Muscle of back (tissue), 3 donors: ENCODE measurements at regions not wholly inside any gene's neighbourhood (a gene's known extent, or its start where the extent isn't known, plus 50 kb on each side); places are given as distances from the start of the nearest gene placed in this dataset.

Source experiments
- DNase-seq, 3 donors: peaks; one replicate each; pipeline versions ENCODE4 v3.0.0 to v3.0.0-alpha.2; 2013

DNA sequence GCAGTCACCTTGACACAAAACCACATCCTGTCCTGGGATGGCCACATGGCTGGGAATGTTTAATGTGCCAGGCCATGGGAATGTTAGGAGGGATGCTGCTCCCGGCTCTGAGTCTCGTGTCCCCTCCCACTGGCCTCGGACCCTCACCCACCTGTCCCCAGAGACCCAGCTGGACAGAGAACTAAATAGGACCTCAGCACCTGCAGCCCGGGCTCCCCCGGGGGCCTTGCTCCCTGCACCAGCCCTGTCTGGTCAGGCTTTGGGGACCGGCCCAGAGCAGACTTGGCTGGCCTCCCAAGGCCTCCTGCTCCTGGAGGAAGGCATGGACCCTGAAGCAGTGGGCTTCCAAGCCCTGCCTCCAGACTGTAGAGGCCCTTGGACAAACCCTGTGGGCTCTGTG lies 100.0 kb upstream of the IQSEC1 start:
- no peak for DNase-seq

DNA sequence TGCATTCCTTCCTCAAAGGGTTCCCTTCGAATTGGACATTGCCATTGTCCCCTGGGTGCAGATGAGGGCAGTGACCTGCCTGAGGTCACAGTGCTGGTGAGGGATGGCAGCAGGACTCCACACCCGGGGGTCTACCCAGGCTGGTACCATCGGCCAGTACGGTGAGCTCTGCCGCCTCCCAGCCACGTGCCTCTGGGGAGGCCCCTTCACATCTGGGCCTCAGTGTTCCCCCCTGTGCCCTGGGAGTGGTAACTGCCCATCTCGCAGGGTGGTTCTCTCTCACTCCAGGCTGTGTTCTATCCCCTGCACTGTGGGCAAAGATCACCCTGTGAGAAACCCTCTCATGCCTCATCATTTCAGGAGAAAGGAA lies 99.4 kb upstream of the IQSEC1 start:
- DNase-seq, result no peak

DNA sequence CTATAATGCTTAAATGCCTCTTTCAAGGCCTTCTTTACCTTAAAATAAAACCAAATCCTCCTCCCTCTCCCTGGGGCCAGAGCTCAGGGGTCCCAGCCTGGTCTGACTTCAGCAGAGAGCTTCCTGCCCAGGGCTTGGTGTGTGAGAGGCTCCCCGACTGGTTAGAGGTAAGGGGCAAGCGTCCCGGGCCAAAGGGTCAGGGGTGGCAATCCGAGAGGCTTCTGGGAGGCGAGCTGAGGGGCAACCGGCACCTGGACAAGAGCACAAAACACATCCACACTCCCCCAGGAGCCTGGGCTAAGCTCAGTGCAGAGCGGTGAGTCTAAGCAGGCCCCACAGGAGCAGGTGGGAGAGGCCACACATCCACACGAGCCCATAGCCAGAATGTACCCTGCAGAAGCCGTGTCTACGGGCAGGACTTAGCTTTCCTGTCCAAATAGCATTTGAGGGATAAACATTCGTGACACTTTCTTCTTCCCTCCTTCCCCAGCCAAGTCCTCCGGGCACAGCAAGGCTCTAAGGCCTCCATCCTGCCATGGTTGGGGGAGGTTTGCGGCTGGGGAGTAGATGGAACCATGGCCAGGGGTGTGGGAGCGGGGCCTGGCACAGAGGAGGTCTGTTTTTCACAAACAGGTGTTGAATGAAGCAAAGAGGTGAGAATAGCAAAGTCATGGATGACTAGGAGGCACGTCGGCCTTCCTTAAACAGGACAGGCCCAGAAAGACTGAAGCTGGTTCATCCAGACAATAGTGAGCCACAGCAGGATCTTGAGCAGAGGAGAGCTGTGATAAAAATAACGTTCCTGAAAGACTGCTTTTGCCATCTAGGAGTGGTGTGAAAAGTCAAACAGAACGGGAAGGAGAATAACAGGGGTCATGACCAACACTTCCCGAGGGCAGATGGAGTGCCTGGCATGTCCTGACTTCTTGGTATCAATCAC lies 98.7 kb upstream of the IQSEC1 start:
- DNase-seq, result no peak

DNA sequence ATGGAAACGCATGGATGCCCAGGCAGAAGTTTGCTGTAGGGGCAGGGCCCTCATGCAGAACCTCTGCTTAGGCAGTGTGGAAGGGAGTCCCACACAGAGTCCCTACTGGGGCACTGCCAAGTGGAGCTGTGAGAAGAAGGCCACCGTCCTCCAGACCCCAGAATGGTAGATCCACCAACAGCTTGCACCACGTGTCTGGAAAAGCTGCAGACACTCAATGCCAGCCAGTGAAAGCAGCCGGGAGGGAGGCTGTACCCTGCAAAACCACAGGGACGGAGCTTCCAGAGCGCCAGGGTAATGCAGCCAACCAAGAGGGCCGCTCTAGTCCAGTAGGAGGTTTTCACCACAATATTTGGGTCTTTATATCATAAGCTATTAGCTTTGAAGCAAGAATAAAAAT lies 97.1 kb upstream of the IQSEC1 start:
- DNase-seq, result no peak

DNA sequence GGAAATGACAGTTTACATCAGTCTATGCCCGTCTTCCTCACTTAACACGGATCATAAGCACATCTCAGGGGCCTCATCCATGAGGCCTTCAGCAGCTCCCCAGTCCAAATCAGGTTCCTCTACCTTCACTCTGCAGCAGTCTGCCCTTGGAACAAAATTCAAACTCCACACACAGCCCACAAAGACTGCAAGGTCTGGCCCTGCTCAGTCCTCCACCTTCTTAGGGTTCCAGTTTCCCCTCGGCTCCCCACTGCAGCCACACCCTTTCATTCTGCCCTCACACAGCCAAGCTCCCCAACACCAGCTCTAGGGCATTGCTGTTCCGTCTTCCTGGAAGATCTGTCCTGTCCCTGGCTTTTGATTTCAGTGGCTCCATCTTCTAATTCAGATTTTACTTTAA lies 95.2 kb upstream of the IQSEC1 start:
- DNase-seq, result no peak

DNA sequence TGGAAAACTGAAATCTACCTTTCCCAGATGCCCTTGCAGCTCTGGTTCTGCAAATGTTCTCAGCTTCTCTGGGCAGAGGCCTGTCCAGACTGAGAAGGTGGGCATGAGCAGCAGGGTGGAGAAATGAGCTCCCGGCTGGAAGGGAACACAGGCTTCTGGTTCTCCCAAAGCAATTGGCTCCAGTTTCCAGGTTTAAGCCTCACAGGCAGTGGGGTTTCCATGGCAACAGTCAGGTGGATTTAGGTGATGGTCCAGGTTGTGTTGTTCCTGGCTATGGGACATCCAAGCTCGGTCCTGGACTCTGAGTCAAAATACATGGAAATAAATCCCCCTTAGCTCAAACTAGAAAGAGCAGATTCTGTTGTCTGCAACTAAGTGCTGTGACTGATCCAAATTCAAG lies 94.6 kb upstream of the IQSEC1 start:
- DNase-seq, result no peak

DNA sequence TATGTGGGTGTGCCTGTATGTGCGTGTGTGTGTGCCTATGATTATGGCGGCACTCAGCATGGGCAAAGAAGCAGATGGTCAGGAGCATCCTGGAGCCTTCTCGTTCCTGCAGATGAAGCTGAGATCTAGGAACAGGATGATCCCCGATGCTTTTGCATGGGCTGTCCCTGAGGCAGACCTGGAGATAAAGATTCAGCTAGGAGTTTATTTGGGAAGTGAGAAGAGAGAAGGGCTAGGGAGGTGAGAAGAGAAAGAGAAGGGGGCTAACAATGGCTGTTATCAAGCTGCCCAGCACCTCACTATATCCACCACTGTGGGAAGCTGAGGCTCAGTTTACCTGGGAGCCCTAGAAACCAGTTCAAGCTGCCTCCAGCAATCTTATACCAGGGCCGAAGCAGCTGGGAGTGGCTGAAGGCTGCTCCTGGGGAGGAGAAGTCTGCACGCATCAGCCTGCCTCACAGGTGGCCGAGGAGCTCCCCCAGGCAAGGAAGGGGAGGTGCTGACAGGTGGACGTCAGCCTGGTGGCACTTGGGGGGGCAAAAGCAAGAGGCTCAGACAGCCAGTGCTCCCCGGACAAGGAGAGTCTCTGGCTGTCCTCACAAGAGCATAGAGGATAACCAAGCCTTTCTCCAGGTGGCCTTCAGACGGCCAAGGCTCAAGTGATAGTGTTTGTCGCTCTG lies 94.0 kb upstream of the IQSEC1 start:
- no peak for DNase-seq

DNA sequence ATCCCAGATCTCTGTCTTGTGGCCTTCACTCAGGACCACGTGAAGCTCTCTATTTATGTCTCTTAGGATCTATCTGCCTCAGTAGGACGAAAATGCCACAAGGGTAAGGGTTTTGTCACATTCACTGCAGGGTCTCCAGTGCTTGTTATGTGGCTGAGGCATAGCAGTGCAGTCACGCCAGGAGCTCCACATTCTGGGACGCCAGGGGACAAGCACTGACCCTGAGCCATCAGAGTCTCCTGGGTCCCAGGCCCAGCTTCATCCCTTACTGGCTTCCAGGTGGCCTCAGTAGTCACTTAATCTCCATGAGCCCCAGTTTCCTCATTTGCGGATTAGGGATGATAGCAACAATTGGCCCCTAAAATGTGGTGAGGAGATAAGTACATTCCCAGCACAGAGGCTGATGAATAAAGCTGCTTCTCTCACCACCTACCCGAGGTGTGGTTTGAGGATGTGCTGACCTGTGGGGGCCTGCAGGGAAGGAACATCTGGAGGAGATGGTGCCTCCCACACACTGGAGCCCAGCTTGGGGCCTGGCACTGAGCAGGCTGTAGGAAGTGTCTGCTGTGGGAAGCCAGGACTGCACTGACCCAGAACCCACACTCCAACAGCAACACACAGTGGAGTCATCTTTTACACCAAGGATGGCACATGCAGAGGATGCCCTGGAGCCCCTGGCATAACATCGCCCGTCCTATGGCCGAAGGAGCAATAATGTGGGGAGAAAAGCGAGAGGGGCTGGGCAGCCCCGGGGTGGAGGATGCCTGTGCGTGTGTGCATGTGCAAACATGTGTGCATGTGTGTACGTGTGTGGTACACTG lies 93.2 kb upstream of the IQSEC1 start:
- DNase-seq, result no peak

DNA sequence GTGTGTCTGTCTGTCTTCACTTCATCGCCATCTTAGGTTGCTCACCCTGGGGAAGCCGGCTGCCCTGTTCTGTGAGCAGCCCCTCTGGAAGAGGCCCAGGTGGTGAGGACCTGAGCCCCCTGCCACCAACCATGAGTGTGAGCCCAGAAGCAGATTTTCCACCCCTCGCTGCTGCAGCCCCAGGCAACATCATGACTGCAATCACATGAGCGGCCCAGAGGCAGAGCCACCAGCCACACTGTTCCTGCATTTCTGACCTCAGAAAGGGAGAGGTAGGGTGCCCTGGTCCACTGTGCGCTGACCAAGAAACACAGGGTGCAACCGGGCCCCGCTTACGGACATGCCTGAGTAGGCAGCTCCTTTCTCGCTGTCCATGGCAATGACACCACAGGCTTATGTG lies 92.3 kb upstream of the IQSEC1 start:
- no peak for DNase-seq

DNA sequence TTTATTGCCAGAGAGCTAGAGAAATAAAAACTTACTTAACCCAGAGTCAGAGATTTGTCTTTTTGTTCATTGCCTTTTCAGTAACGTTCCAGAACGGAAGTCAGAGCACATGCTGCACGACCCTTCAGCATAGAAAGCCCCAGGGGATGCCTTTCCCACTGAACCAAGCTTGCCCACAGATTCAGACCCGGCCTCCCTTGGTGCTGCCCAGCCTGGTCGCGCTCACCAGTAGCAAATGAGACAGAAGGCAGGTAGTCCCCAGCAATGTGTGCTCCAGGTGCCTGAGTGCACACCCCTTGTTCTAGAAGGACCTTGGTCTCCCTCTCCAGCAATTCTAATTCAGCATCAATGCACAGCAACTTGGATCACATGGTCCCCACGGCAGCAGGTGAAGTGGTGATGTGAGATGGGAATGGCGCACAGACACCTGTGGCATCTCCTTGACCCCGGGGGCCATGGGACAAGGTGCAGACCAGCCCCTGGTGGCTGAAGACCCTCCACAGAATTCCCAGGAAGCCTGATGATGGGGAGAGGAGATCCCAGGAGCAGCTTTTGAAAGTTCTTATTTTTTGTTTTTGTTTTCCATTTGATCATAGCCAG lies 91.8 kb upstream of the IQSEC1 start:
- DNase-seq, result no peak

DNA sequence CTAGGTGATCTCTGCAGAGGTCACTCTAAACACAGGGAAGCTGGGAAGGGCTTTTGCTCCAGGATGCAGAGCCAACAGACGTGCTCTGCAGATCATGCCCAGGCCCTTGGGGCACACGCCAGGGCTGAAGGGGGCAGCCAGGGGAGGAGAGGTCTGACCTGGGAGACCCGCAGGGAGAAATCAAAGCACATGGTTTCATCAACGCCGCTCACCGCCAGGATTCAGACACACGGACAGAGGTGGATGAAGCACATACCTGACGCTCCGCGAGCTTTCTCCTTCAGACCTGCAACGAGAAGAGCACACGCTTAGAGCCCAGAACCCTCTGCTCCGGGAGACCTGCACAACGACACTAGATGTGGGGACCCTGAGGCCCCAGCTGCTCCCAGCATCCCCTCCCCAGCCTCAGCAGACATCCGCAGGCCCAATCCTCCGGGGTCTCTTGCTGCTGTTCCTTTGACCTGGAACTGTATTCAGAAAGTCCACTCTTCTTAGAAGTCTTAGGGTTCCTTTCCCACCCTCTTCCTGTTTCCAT lies 90.7 kb upstream of the IQSEC1 start:
- DNase-seq, result no peak

DNA sequence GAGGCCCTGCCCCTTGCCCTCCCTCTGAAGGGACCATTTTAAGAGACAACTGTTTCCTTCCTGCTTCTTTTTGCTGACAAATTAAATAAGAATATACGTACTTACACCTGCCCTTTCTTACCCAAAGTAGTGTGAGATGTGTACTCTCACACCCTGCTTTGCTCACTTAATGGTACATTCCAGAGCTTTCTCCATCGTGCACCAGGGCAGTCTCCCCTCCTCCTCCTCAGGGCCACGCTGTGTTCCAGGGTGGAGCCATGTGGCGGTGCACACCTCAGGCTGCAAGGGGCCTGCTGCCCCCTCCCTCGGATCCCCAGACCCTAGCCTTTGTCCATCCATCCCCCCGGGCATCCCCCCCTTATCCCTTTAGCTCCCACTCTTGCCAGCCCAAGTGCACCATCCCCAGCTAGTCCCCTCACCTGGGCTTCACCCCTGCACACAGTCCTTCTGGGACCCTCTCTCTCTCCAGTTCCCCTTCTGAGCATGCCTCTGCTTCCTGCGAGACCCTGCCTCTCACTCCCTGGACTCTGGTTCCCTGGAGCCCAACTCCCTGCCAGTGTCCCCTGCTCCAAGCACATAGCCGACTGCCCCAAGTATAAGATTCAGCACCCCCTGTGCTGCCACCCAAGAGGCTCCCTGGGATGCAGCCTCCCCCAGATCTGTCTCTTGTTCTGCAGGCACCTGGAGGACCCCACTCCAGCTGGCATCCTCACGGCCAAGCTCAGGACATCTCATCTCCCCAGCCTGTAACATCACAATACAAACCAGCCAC lies 89.5 kb upstream of the IQSEC1 start:
- DNase-seq, result no peak

DNA sequence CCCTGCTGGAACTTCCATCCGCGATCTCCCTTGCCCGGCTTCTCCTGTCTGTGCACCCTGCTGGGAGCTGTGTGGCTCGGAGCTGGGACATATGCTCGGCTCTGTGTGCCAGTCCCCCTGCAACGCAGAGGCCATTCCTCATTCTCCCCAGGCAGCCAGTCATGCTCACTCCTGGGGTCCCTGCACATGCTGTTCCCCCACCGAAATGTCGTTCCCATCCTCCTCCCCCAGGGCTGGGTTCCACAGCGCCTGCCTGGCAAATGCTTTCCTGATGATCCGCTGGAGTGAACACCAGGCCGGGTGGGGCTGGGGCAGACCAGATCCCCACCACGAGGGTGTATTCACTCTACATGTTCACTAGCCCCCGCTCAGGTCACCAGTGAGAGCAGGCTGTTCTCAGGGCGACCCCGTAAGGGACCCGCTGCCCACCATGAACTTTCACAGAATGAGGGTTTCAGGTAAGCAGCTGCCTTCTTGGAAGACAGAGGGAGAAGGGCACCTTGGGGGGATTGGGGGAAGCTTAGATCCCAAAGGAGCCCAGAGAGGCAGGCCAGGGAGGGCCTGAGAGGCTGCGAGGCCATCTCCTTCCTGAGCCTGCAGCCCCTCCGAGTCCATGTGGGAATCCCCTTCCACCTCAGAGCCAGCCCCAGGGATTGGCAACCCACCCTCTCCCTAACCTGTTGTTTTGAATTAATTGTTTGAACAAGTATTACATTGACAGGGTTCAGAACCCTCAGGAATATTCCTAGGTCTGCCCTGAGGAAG lies 88.7 kb upstream of the IQSEC1 start:
- DNase-seq, result no peak

DNA sequence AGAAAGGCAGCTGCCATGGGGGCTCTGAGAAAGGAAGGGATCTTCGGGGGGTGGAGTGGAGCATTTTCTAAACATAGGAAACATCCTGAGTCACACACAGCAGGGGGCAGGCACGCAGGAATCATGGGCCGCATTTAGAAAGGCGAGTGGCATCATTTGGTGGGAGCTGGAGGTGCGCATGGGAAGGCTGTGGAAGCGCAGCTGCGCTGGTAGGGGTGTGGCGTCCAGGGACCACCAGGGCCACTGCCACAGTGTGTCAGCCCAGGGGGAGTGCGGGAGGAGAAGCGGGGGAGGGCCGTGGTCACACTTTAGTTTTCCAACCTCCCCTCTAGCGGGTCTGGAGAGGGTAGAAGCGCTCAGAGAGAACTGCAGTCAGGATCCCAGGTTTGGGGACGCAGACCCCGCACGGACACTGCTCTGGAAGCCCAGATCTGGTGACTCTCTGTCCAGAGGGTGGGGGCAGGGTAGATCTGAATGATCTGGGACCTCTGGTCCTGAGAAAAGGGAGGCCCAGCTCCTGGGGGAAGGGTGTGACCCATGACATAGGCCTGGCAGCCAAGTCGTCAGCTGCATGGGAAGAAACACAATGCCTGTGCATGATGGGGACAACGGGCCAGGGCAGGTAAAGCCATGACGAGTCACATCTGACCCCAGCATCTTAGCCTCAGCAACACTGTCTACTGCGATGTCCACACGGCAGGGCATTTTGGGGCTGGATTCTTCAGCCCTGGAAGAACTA lies 88.0 kb upstream of the IQSEC1 start:
- DNase-seq, result no peak

DNA sequence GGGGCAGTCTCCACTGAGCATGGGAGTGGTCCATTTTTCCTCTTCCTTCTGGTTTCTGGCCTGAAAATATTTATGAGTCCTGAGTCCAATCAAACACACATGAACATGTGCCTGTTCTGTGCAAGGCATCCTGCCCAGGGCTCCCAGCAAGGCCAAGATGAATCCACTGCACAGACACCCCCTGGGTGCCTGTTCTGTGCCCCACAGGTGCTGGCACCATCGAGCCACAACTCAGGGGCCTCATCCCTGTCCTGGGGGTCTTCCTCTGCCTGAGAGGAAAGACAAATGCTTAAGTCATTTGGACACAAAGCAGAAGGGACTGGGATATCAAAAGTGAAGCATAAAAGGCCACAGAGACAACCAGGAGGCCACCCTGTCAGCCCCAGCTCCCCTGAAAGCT lies 87.4 kb upstream of the IQSEC1 start:
- no peak for DNase-seq

DNA sequence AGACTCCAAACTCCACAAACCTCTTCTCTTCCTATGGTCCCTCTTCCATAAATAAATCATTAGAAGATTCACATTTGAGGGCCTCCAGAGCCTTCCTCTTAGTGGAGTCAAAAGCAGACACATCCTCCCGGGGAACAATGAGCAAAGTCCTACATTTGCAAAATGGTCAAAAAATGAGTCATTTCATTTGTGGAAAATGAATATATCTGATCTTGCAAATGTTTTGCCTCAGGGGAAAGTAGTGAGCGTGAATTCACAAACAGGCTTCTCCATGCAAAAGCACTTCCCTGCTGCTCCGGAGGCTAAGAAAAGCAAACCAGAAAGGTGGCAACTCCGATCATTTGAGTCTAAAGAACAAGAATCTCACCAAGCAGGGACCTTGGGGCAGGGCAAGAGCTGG lies 86.7 kb upstream of the IQSEC1 start:
- DNase-seq, result no peak

DNA sequence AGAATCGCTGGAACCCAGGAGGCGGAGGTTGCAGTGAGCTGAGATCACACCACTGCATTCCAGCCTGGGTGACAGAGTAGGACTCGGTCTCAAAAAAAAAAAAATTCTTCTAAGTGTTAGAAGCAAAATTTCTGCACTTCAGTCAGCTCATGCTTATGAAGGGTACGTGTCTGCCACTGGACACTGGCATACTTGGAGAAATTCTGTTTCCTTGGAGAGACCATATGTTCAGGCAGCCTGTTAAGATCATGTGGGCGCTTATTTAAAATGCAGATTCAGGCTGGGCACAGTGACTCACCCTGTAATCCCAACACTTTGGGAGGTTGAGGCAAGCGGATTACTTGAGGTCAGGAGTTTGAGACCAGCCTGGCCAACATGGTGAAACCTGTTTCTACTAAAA lies 85.6 kb upstream of the IQSEC1 start:
- DNase-seq, result no peak

DNA sequence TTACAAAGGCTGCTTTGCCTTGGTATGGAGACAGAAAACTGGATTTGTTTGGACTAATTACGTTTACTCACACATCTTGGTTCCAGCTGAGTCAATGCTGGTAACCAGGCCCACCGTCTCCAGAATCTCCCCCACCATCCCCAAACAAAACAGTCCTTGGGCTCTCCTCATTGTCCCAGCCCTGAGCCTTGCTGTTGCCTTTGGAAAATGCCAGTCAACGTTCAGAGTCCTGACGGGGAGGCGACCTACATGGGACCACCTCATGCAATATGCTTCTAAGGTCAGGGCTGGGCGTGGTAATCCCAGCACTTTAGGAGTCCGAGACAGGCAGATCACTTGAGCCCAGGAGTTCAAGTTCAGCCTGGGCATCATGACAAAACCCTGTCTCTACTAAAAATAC lies 85.2 kb upstream of the IQSEC1 start:
- no peak for DNase-seq

DNA sequence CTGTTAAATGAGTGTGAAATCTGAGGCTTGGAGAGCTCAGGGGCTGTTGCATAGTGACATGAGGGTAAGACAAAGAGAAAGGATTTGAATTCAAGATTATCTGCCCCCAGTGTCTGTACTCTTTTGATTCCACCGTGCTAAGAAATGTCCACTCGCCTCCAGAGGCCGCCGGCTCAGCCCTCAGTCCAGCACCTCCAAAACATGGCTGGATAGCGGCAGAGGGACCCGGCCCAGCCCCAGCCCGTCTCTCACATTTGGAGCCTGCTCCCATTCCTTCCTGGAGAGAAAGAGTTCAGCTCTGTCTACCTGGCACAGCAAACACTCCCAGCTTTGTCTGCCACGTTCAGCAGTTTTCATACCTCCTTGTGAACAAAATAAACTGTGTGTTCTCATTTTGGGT lies 84.8 kb upstream of the IQSEC1 start:
- DNase-seq, result no peak
